ENCODE measurements at regions not wholly inside any gene's neighbourhood (a gene's known extent, or its start where the extent isn't known, plus 50 kb on each side); places are given as distances from the start of the nearest gene placed in this dataset.
"Not testable (repeated sequence)": the region's sequence is repeated elsewhere in the genome, so short reads cannot be mapped to it uniquely, and the experiment has no call there.

DNA sequence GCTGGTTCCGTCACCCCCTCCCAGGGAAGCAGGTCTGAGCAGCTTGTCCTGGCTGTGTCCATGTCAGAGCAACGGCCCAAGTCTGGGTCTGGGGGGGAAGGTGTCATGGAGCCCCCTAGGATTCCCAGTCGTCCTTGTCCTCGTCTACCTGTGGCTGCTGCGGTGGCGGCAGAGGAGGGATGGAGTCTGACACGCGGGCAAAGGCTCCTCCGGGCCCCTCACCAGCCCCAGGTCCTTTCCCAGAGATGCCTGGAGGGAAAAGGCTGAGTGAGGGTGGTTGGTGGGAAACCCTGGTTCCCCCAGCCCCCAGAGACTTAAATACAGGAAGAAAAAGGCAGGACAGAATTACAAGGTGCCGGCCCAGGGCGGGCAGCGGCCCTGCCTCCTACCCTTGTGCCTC is 51.9 kb upstream of the IQSEC3 start:
- TF ChIP-seq POLR2AphosphoS5, POLR2A (IDR thresholded peaks at IDR 0.05): not testable (repeated sequence)

Measured in breast epithelium (tissue), 3 donors.